CD4-positive, alpha-beta T cell treated with Interferon gamma for 1 hour (primary cell): ENCODE measurements at regions not wholly inside any gene's neighbourhood (a gene's known extent, or its start where the extent isn't known, plus 50 kb on each side); places are given as distances from the start of the nearest gene placed in this dataset.

Experiments used
- DNase-seq: peaks from one replicate; pipeline ENCODE4 v3.0.0-alpha.2; 2020

GRCh38 chr14:100659345-100660001 lies 67.2 kb upstream of the DLK1 start:
- no peak for DNase-seq

- no peak for DNase-seq
These were observed 66.2 kb upstream of the DLK1 start for GRCh38 chr14:100660498-100660881.

- DNase-seq = no peak
These were observed 65.6 kb upstream of the DLK1 start for GRCh38 chr14:100660882-100661635.

GRCh38 chr14:100662879-100663760 lies 63.6 kb upstream of the DLK1 start:
- peak; percentile 47 for DNase-seq

DNA sequence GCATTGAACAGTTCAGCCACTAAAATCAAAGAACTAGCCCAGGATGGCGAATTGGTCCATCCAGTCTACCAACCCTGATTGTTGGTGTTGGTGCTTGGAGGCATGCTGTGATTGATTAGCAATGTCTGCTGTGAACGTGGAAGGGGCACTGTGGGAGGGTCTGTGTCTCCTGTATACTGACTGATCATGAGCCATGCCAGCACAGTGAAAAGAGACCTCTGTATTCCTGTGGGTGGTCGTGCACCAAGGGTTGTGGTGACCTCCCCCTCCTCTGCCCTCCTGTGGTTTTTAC lies 63.0 kb upstream of the DLK1 start:
- no peak for DNase-seq

DNA sequence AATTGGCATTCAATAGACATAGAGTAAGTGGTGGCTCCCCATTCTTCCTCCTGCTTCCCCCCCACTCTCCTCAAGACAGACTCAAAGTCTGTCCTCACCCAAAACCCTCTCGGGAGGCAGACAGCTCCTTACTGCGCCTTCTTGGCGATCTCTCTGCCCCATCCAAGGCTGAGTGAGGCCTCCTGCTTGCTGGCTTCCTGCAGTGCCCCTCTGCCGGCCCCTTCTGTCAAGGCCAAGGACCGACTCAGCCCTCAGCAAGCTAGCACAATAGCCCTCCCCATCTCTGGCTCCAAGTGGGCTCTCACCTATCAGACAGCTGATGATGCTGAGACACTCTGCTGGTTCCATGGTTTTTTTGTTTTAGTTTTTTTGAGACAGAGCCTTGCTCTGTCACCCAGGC lies 62.5 kb upstream of the DLK1 start:
- no peak for DNase-seq

DNA sequence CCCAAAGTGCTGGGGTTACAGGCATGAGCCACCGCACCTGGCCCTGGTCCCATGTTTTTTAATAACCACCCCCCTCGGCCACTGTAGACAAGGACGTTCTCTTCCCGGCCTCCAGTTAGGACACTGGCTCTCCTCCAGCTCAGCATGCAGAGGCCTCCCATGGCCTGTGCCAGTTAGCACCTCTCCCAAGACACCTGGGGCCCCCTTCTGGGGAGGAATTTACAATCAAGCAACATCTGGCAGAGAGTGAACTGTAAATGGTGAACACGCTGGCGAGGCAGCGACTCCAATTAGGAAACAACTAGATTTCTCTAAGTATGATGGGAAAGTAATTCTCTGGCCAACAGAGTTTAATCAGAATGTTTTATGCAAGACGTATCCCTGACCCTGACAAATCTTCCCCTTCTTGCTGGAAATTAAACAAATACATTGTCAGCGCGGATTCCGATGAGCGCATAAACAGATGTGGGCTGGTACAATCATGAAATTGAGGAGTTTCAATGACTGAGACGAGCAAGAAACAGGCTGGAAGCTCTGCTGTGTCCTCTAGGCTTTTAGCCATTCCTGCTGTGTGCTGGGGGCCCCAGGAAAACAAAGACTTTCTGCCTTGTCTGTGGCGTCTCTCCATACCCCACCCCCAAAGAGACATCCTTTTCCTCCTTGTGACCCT lies 61.7 kb upstream of the DLK1 start:
- no peak for DNase-seq

GRCh38 chr14:100665511-100666032 lies 61.1 kb upstream of the DLK1 start:
- DNase-seq = no peak

DNA sequence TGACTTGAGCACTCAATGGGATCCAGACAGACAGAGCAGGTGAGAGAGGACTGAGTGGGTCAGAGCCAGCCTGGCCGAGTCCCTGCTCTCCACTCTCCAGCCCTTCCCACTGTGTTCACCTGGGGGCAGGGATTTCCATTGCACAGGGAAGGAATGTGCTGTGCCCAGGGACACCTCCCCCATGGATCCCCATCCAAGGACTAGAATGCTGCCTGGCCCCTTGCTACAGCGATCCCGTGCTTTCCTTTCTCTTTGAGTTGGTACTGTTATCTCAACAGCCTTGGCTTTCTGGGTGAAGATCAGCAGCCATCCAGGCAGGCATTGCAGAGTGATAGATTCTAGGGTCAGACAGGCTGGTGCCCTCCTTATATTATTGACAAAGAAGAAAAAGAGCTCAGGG lies 60.3 kb upstream of the DLK1 start:
- no peak for DNase-seq

GRCh38 chr14:100666851-100667250 lies 59.8 kb upstream of the DLK1 start:
- DNase-seq = no peak

GRCh38 chr14:100667656-100668055 lies 59.0 kb upstream of the DLK1 start:
- DNase-seq = no peak

GRCh38 chr14:100668352-100668751 lies 58.3 kb upstream of the DLK1 start:
- no peak for DNase-seq

GRCh38 chr14:100669011-100669412 lies 57.7 kb upstream of the DLK1 start:
- no peak for DNase-seq

DNA sequence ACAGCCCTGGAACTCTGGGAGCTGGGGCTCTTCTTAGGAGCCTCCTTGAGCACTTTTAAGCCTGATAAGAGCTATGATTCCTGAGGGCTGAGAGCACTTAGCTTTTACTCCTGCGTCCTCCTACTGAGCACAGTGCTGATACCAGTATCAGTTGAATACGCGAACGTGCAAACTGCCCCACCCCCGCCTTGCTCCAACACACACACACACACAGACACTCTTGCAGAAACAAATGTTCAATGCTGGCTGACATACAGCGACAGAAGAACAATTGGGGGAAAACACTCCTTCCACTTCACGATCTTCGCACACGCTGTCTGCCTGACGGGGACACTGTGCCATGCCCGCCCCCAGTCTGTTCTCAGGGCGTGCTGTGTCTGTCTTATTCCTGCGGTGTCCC lies 57.2 kb upstream of the DLK1 start:
- no peak for DNase-seq

GRCh38 chr14:100670017-100670752 lies 56.5 kb upstream of the DLK1 start:
- no peak for DNase-seq

GRCh38 chr14:100670753-100671049 lies 56.0 kb upstream of the DLK1 start:
- no peak for DNase-seq

- no peak for DNase-seq
These were observed 55.2 kb upstream of the DLK1 start for GRCh38 chr14:100671386-100671901.

DNA sequence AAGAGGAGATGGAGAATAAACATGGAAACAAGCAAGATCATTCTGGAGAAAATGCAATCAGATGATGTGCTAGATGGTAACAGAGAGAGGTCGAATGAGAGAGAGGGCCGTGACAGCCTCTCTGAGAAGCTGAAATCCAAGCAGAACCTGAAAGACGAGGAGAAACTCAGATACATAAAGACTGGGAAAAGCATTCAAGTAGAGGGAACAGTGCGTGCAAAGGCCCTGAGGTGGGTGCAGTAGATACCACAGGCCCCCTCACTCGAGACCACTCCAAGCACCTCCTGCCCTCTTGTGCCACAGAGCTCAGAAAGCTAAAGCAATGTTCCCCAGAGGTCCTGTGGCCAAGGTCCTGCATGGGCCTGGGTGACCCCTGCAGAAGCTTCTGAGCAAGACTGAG lies 54.8 kb upstream of the DLK1 start:
- DNase-seq = no peak

- no peak for DNase-seq
These were observed 53.4 kb upstream of the DLK1 start for GRCh38 chr14:100673085-100673806.

DNA sequence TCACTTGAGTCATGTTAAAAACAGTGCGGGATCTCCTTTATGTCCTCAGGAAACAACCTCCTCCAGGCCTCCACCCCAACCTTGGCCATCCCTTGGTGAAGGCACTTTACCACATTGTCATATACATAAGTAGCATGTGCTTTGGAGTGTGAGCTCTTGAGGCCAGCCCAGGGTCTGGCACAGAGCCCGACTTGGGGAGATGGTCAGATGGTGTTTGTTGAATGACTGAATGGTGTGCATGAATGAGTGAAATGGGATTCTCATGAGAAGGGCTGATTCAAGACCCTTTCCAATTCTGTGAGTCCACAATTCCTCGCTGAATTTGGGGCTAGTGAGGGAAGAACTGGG lies 52.9 kb upstream of the DLK1 start:
- DNase-seq = no peak

DNA sequence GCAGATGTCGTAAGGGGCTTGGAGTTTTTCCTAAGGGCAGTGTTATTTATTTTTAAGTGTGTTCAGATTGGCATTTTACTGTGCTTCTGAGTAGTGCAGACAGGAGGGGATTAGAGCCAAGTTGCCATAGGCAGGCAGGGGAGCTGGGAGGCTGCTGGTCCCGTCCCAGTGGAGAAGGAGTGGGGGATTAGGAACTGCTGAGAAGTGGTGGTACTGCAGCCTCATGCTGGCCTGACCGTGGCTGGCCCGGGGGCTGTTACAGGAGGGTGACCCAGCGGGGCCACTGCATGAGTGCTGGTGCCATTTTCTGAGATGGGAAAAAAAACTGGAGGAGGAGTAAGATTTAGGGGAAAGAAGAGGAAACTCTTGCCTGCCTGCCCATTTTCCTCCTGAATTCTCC lies 52.3 kb upstream of the DLK1 start:
- DNase-seq = no peak
